HG02678 (cell line): ENCODE measurements at regions not wholly inside any gene's neighbourhood (a gene's known extent, or its start where the extent isn't known, plus 50 kb on each side); places are given as distances from the start of the nearest gene placed in this dataset.
"Not testable (repeated sequence)": the region's sequence is repeated elsewhere in the genome, so short reads cannot be mapped to it uniquely, and the experiment has no call there.

Experiments used
- ATAC-seq: cut with Tn5 transposase; IDR thresholded peaks from one replicate; pipeline ENCODE4 v1.9.1; 2021; ENCODE audit warnings: mild to moderate bottlenecking, moderate library complexity; ENCODE audit not compliant: unreplicated experiment

DNA sequence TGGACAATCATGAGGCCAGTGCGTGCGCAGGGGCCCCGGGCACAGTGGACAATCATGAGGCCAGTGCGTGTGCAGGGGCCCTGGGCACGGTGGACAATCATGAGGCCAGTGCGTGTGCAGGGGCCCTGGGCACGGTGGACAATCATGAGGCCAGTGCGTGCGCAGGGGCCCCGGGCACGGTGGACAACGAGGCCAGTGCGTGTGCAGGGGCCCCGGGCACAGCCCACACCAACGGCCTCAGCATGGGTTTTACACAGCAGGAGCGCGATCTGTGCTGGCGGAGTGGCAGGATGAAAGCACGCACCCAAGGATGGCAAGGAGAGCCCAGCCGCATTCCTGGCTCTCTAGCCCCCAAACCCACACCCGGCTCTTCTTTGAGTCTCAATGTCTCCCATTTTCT lies 78.8 kb downstream of the RFLNA start:
- not testable (repeated sequence) for ATAC-seq

DNA sequence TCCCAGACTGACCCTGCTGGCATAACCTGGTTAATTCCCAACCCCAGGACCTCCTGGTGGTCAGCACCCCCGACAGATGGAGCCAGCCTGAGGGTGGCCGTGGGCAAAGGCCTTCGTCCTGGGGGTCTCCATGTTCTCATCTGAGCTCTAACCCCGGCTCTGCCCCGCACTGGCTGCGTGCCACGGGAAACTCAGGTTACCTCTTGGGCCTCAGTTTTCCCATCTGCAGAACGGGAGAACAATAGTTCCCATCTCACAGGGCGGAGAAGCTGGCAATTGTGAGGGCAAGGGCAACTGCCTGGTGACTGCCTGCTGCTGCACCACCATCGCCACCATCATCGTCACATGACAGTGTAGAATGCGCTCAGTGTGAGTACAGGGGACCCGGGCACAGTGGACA lies 77.9 kb downstream of the RFLNA start:
- ATAC-seq: no peak

DNA sequence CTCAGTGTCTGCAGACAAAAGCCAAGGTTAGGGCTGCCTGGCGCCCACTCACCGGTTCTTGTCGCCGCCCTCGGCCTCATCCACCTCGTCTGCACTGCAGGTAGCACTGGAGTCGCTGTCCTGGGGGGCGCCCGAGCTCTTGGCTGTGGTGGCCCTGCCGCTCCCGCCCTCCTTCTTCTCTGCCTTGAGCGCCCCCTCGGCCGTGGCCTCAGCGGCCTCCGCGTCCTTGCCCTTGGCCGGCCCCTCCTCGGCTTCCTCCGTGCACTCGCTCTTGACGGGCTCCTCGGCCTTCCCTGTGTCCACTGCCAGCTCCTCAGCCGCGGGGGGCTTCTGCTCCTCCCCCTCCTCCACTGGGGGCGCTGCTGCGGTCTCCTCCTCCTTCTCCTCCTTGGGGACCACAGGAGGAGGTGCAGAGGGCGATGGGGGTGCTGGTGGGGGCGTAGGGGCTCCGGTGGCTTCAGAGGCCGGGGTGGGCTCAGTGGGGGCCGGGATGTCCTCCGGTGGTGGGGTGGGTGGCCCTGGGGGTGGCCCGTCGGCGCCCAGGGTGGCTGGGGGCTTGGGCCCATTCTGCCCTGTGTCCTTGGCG lies 77.2 kb downstream of the RFLNA start:
- ATAC-seq: no peak

DNA sequence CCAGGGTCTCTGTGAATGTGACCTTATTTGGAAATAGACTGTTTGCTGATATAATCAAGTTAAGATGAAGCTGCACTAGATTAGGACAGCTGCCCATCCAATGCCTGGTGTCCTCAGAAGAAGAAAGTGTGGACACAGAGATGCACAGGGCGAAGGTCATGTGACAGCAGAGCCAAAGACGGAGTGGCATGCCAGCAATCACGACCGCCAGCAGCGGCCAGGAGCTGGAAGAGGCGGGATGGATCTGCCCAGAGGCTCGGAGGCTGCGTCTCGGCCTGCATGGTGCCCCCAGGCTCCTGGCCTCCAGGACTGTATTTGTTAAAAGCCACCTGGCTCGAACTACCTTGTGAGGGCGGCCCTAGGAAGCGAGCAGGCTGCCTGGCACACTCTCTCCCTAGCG lies 76.5 kb downstream of the RFLNA start:
- ATAC-seq: no peak

DNA sequence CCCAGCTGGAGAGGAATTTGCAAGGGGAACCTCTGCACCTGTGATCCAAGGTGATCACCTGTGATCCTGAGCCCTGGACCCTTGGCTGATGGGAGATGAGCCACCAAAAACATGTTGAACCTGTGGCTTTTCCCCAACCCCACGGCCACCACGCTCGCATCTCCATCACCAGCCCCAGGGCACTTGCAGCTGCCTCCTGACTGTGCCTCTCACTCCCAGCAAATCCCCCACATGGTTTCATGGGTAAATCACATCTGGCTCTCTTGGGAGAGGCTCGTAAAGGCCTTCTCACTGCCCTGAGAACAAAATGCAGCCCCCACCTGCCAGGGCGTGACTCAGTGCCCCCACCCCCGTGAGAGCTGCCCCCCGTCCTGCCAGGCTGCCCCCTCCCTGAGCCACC lies 76.0 kb downstream of the RFLNA start:
- no peak for ATAC-seq

DNA sequence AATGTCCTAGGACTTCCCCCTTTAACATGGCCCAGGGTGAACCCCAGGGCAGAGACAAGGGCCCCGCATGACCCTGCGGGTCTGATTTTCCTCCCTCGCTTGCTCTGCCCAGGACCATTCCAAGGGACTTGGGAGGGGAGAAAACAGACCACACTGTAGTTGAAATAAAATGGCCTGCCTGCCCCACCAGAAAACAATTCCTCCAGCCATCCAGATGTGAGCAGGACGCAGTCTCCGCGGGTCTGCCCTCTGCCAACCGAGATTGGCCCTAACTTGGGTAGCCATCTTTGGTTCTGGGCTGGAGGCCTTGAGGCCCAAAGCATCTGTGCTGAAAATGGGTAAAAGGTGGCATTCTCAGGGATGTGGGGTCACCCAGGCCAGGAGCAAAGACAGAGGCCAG lies 75.5 kb downstream of the RFLNA start:
- ATAC-seq: no peak

DNA sequence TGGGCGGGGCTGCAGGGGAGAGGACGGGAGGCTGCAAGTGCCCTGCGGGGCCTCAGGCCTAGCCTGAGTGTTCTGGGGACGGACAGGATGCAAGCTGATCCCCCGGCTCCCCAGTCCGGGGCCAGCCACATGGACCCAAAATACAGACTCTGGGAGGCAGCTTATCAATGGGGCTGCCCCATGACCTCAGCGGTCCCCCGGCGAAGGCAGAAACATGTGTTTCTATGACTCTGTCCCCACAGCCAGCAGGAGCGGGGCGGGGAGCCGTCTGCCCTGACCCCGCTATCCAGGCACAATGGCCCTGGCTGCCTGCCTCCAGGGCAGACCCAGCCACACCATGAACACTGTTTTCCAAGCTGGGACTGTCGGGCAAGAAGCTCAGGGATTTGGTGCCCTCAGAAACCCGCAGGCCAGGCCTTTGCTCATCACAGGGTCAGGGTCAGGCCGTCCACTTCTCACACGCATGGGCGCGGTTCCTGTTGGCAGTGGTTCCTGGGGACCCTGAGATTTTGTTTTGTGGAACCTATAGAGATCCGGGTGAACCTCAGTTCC lies 75.0 kb downstream of the RFLNA start:
- ATAC-seq: no peak

DNA sequence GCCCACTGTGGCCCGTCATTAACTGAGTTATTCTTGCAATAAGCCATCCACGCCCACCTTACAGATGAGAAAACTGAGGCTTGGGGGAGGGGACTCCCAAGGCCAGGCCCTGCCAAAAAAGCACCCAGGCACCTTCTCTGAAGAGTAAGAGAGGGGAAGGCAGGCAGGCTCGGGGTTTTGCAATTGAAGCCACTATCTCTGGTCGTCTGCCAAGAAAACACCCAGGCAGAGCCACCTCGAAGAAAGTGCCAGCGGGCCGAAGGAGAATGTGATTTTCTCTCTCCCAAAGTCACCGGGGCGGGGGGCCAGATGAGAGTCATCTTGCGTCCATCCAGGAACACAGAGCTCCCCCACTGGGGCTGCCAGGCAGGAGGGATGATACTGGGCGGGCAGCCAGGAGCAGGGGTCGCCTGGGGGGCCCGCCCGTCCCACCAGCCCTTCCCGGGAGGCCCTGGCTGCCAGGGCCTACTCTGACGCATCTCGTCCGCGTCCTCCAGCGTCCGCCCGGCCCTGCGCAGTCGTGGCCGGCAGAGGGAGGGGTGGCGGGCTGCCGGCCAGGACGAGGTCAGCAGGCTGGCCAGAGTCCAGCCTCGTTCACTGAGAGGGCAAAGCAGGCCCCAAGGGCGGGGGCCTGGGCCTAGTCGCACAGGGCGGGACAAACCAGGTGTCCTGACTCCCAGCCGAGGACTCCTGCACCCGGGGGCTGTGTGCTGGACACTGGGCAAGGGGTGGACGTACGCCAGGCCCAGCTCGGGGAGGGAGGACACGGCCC lies 74.3 kb downstream of the RFLNA start:
- no peak for ATAC-seq

DNA sequence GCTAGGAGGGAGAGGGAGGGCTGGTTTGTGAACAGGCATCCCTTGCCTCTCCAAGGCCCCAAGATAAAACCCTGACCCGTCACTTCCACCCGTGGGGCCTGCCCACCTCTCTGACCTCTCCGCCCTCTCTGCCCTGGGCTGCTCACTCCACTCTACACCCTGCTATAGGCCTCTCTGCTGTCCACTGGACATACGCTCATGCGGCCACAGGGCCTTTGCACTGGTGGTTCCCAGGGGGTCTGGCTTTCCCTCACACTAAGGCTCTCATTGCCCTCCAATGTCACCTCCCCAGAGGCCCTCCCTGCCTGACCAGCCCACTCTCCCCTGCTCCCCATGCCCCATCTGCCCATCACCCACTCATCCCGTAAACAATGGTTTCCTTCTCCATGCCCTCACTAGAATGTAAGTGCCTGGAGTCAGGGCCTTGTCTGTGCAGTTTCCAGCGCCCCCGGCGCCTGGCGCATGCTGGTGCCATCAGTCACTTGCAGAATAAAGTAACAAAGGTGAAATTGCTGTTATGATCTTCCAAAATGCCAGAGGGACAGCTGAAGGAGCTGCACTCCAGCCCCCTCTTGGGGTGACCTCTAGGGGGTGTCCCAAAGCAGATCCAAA lies 73.6 kb downstream of the RFLNA start:
- no peak for ATAC-seq

DNA sequence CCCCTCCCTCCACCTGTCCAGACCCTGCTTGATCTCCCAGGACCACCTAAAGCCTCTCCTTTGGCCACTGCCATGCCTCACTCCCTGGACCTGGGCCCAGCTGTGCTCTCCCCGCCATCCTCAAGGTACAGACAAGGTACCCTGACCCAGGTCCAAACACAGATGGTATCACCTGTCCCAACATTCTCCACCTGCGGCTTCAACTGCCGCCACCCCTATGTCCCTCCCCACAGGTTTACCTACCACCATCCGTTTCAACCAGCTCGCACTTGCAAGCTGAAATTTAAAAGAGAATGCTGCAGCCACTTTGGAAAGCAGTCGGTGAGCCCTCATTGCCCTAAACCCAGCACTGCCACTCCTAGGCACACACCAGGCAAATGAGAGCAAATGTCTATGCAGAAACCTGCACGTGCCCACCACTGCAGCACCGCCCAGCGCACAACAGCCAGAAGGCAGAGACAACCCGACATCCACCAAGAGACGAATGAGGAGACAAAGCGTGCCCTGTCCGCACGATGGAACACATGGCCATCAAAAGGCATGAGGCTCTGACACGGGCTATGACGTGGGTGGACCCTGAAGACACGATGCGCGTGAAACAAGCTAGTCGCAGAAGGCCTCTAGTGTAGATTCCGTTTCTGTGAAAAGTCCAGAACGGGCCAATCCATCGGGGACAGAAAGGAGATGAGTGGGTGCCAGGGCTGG lies 71.0 kb downstream of the RFLNA start:
- no peak for ATAC-seq
